Tibial nerve (tissue), 4 donors: ENCODE measurements at regions not wholly inside any gene's neighbourhood (a gene's known extent, or its start where the extent isn't known, plus 50 kb on each side); places are given as distances from the start of the nearest gene placed in this dataset.

Experiments used
- DNase-seq, 2 donors: peaks; one replicate each; pipeline ENCODE4 v3.0.0-alpha.2; 2019; ENCODE audit warnings: low spot score in 2 of 2
- H3K27ac ChIP-seq, 4 donors: fragments of 200-600 bp; sonication (generic) in 3 of 4; one replicate each; pipeline ENCODE4 v1.5.1; 2017 to 2019; ENCODE audit warnings: mild to moderate bottlenecking in 1 of 4
- H3K27me3 ChIP-seq, 2 donors: fragments of 200-600 bp; sonication (generic) in 1 of 2; one replicate each; pipeline versions ENCODE4 v1.5.1 to v1.6.0; 2017 to 2019
- H3K36me3 ChIP-seq, 3 donors: fragments of 200-600 bp; sonication (generic); one replicate each; pipeline ENCODE4 v1.5.1; 2018 to 2019
- H3K4me1 ChIP-seq, 4 donors: fragments of 200-600 bp; sonication (generic) in 3 of 4; one replicate each; pipeline ENCODE4 v1.5.1; 2017 to 2019
- H3K4me3 ChIP-seq, 4 donors: fragments of 200-600 bp; sonication (generic) in 3 of 4; one replicate each; pipeline ENCODE4 v1.5.1; 2017 to 2019; ENCODE audit warnings: mild to moderate bottlenecking in 1 of 4, moderate library complexity in 1 of 4
- H3K9me3 ChIP-seq, 4 donors: fragments of 200-600 bp; sonication (generic) in 3 of 4; one replicate each; pipeline ENCODE4 v1.5.1; 2017 to 2019
- CTCF ChIP-seq, 5 experiments: fragments of 200-600 bp in 3 of 5; fragments of 450-650 bp in 2 of 5; sonication (generic) in 3 of 5; IDR thresholded peaks; one replicate each; pipeline ENCODE4 v1.5.1; 2016 to 2019; ENCODE audit warnings: antibody characterized with exemption in 5 of 5, mild to moderate bottlenecking in 3 of 5, moderate library complexity in 2 of 5
- EP300 ChIP-seq, 2 donors: sonication (generic); formaldehyde crosslinking; IDR thresholded peaks; one replicate each; pipeline ENCODE4 v1.6.1; 2017; ENCODE audit warnings: antibody characterized with exemption in 2 of 2, mild to moderate bottlenecking in 1 of 2
- POLR2A ChIP-seq, 2 donors: fragments of 450-650 bp; IDR thresholded peaks; one replicate each; pipeline ENCODE4 v1.6.1; 2017; ENCODE audit warnings: antibody characterized with exemption in 2 of 2, mild to moderate bottlenecking in 2 of 2, moderate library complexity in 2 of 2
- WGBS, 2 donors: methylation state at CpG; one replicate each; pipeline ENCODE4 v1.1.5; 2018; 5-methylcytosine and 5-hydroxymethylcytosine counted together

DNA sequence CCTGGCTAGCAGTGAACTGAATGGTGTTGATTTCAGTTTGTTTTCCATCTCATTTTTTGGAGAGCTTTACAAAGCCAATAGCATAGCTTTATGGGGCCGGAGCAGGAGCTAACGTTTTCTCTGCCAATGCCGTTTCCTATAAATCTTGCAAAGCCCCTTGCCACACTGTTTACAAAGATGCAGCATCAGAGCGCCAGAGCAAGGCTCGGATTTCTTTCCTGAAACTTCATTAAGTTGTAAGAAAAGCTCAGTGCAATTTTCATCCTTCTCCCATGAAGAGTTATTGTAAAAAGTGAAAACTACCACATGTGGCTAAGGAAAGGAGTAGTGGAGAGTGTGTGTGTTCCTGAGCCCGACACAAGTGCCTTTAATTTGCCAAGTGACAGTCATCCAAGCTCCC lies 178.2 kb upstream of the GDNF start:
- no peak for TF ChIP-seq POLR2A (IDR thresholded peaks at IDR 0.05)
- TF ChIP-seq CTCF (IDR thresholded peaks at IDR 0.05) = no peak
- TF ChIP-seq EP300 (IDR thresholded peaks at IDR 0.05) = no peak
- H3K27me3 ChIP-seq = no peaks in the 10 kb centered on the region
- no peaks in the 10 kb centered on the region for H3K4me1 ChIP-seq
- no peak for DNase-seq
- no peak overlapping the region for H3K27ac ChIP-seq
- H3K4me3 ChIP-seq = no peak overlapping the region
- H3K9me3 ChIP-seq = no peaks in the 10 kb centered on the region
- WGBS, 2 donors = 74 to 75% methylated on average over 6 of the region's 6 CpGs
- H3K36me3 ChIP-seq = no peaks in the 10 kb centered on the region

GRCh38 chr5:38013107-38013506 lies 173.3 kb upstream of the GDNF start:
- TF ChIP-seq CTCF (IDR thresholded peaks at IDR 0.05) = no peak
- TF ChIP-seq EP300 (IDR thresholded peaks at IDR 0.05) = no peak
- no peak for TF ChIP-seq POLR2A (IDR thresholded peaks at IDR 0.05)
- Histone ChIP-seq H3K9me3 (no peaks in the 10 kb centered on the region), H3K4me1 (no peaks in the 10 kb centered on the region), H3K36me3 (no peaks in the 10 kb centered on the region), H3K27me3 (no peaks in the 10 kb centered on the region), H3K4me3 (no peak overlapping the region), H3K27ac (no peak overlapping the region)
- no peak for DNase-seq
- WGBS, 2 donors = 73 to 76% methylated on average over 3 of the region's 3 CpGs

DNA sequence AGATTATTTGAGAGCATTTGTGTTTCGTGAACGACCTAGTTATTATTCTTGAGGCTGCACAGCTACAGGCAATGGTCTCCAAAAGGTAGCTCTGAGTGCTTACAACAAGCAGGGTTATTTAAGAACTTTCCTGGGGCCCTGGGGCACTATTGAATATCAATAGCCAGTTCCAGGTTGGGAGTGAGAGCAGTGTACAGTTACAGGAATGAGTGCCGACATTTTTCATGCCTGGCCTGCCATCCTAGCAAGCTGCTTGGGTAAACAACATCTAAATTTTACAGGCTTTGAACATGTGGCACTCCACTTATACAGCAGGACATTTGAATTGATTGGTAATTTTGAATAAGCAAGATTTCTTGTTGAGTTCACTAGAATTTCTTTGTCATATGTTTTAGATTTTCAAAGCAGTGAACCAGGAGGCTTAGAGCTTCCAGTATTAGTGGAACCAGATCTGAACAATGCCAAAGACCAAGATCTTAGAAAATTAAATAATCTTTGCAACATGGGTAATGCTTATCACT lies 171.9 kb upstream of the GDNF start:
- Histone ChIP-seq H3K27ac (no peak overlapping the region), H3K36me3 (no peaks in the 10 kb centered on the region), H3K4me1 (no peaks in the 10 kb centered on the region), H3K4me3 (no peak overlapping the region), H3K9me3 (no peaks in the 10 kb centered on the region), H3K27me3 (no peaks in the 10 kb centered on the region)
- no peak for DNase-seq
- WGBS, 2 donors = 58 to 70% methylated on average over 3 of the region's 3 CpGs
- TF ChIP-seq CTCF (IDR thresholded peaks at IDR 0.05) (no peak), EP300 (IDR thresholded peaks at IDR 0.05) (no peak), POLR2A (IDR thresholded peaks at IDR 0.05) (no peak)

- WGBS, 2 donors = 59 to 70% methylated on average over 2 of the region's 2 CpGs
- Histone ChIP-seq H3K36me3 (no peaks in the 10 kb centered on the region), H3K4me3 (no peak overlapping the region), H3K4me1 (no peaks in the 10 kb centered on the region), H3K9me3 (no peaks in the 10 kb centered on the region), H3K27ac (no peak overlapping the region), H3K27me3 (no peaks in the 10 kb centered on the region)
- DNase-seq = no peak
- TF ChIP-seq POLR2A (IDR thresholded peaks at IDR 0.05) = no peak
- no peak for TF ChIP-seq EP300 (IDR thresholded peaks at IDR 0.05)
- no peak for TF ChIP-seq CTCF (IDR thresholded peaks at IDR 0.05)
Observed at GRCh38 chr5:38009749-38010358, 170.0 kb upstream of the GDNF start.

DNA sequence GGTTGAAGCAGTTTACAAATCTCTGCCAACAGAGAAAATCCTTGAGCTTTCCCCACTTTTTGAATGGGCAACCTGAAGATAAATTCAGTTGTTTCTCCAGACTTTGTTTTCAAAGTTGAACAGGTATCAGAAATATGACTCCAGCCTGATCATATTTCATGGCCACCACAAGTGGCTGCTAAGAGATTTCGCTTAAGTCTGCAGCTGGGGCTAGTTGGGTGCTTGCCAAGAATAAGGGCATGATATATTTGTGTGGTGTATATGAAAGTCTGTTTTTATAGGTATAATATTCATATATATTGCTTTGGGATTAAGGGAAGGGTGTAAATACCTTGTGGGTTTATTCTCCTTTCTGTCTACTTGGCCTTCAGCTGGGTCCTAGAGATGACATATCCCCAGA lies 168.4 kb upstream of the GDNF start:
- TF ChIP-seq POLR2A (IDR thresholded peaks at IDR 0.05) (no peak), CTCF (IDR thresholded peaks at IDR 0.05) (no peak), EP300 (IDR thresholded peaks at IDR 0.05) (no peak)
- no peaks in the 10 kb centered on the region for H3K27me3 ChIP-seq
- 67 to 84% methylated on average over 1 of the region's 1 CpG for WGBS, 2 donors

More for the DNA sequence above, 168.4 kb upstream of the GDNF start:
- H3K4me1 ChIP-seq = no peaks in the 10 kb centered on the region
- no peak overlapping the region for H3K4me3 ChIP-seq
- H3K36me3 ChIP-seq = no peaks in the 10 kb centered on the region
- DNase-seq = no peak
- H3K27ac ChIP-seq = no peak overlapping the region
- no peaks in the 10 kb centered on the region for H3K9me3 ChIP-seq
